ENCODE measurements at regions not wholly inside any gene's neighbourhood (a gene's known extent, or its start where the extent isn't known, plus 50 kb on each side); places are given as distances from the start of the nearest gene placed in this dataset.

- H3K4me1 ChIP-seq (ENCODE audit: control insufficient read depth, insufficient read depth, low read length) = no peaks in the 10 kb centered on the region
- no peak overlapping the region for H3K27ac Mint-ChIP-seq
- H3K27me3 ChIP-seq (ENCODE audit: control insufficient read depth, insufficient read depth, low read length, poor library complexity, severe bottlenecking) = no peaks in the 10 kb centered on the region
- peaks cover 9% of the 10 kb centered on the region for H3K36me3 Mint-ChIP-seq (ENCODE audit: low read depth)
- H3K9me3 Mint-ChIP-seq = peaks cover 16% of the 10 kb centered on the region
- DNase-seq = no peak
- H3K27me3 Mint-ChIP-seq (ENCODE audit: insufficient read depth) = no peaks in the 10 kb centered on the region
- no peak overlapping the region for H3K4me3 ChIP-seq (ENCODE audit: low read length)
- peaks cover 13% of the 10 kb centered on the region for H3K9me3 ChIP-seq (ENCODE audit: control insufficient read depth, low read length)
- H3K9ac ChIP-seq (ENCODE audit: extremely low read depth, low read length, poor library complexity, severe bottlenecking) = no peak overlapping the region
- no peak overlapping the region for H3K27ac ChIP-seq (ENCODE audit: low read depth, low read length)
- no peak for TF ChIP-seq CTCF (conservative IDR thresholded peaks at IDR 0.05)
- 80 to 93% methylated on average over 2 to 3 of the region's 3 CpGs for WGBS, 2 experiments (ENCODE audit: insufficient coverage in 1 of 2, insufficient read length in 1 of 2)
- H3K4me1 Mint-ChIP-seq = peaks cover 6% of the 10 kb centered on the region
- H3K36me3 ChIP-seq (ENCODE audit: control insufficient read depth, insufficient read depth, low read length) = no peaks in the 10 kb centered on the region
- H3K4me3 Mint-ChIP-seq = no peak overlapping the region
Measured at GRCh38 chr1:232137066-232137465, 492.9 kb downstream of the SIPA1L2 start.

GRCh38 chr1:232136136-232136535, 493.8 kb downstream of the SIPA1L2 start:
- no peaks in the 10 kb centered on the region for H3K27me3 Mint-ChIP-seq (ENCODE audit: insufficient read depth)
- TF ChIP-seq CTCF (conservative IDR thresholded peaks at IDR 0.05) = no peak
- WGBS, 2 experiments (ENCODE audit: insufficient coverage in 1 of 2, insufficient read length in 1 of 2) = 95 to 100% methylated on average over 4 of the region's 4 CpGs
- H3K4me3 Mint-ChIP-seq = no peak overlapping the region
- H3K36me3 Mint-ChIP-seq (ENCODE audit: low read depth) = peaks cover 12% of the 10 kb centered on the region
- DNase-seq = no peak
- Histone ChIP-seq H3K4me3 (ENCODE audit: low read length) (no peak overlapping the region), H3K27me3 (ENCODE audit: control insufficient read depth, insufficient read depth, low read length, poor library complexity, severe bottlenecking) (no peaks in the 10 kb centered on the region), H3K9ac (ENCODE audit: extremely low read depth, low read length, poor library complexity, severe bottlenecking) (no peak overlapping the region), H3K36me3 (ENCODE audit: control insufficient read depth, insufficient read depth, low read length) (no peaks in the 10 kb centered on the region), H3K27ac (ENCODE audit: low read depth, low read length) (no peak overlapping the region), H3K4me1 (ENCODE audit: control insufficient read depth, insufficient read depth, low read length) (no peaks in the 10 kb centered on the region), H3K9me3 (ENCODE audit: control insufficient read depth, low read length) (peaks cover 20% of the 10 kb centered on the region)
- peaks cover 12% of the 10 kb centered on the region for H3K4me1 Mint-ChIP-seq
- no peak overlapping the region for H3K27ac Mint-ChIP-seq
- H3K9me3 Mint-ChIP-seq = peaks cover 19% of the 10 kb centered on the region

GRCh38 chr1:232134365-232134764, 495.6 kb downstream of the SIPA1L2 start:
- H3K9me3 ChIP-seq (ENCODE audit: control insufficient read depth, low read length) = peaks cover 27% of the 10 kb centered on the region
- H3K27me3 Mint-ChIP-seq (ENCODE audit: insufficient read depth) = no peaks in the 10 kb centered on the region
- peaks cover 10% of the 10 kb centered on the region for H3K36me3 Mint-ChIP-seq (ENCODE audit: low read depth)
- no peaks in the 10 kb centered on the region for H3K36me3 ChIP-seq (ENCODE audit: control insufficient read depth, insufficient read depth, low read length)
- H3K4me1 Mint-ChIP-seq = peaks cover 12% of the 10 kb centered on the region
- H3K4me3 Mint-ChIP-seq = no peak overlapping the region
- peaks cover 21% of the 10 kb centered on the region for H3K9me3 Mint-ChIP-seq
- TF ChIP-seq CTCF (conservative IDR thresholded peaks at IDR 0.05) = no peak
- H3K9ac ChIP-seq (ENCODE audit: extremely low read depth, low read length, poor library complexity, severe bottlenecking) = no peak overlapping the region
- no peak overlapping the region for H3K4me3 ChIP-seq (ENCODE audit: low read length)
- DNase-seq = no peak
- H3K27ac Mint-ChIP-seq = no peak overlapping the region
- H3K27me3 ChIP-seq (ENCODE audit: control insufficient read depth, insufficient read depth, low read length, poor library complexity, severe bottlenecking) = no peaks in the 10 kb centered on the region
- H3K27ac ChIP-seq (ENCODE audit: low read depth, low read length) = no peak overlapping the region
- 78 to 88% methylated on average over 2 of the region's 2 CpGs for WGBS, 2 experiments (ENCODE audit: insufficient coverage in 1 of 2, insufficient read length in 1 of 2)
- no peaks in the 10 kb centered on the region for H3K4me1 ChIP-seq (ENCODE audit: control insufficient read depth, insufficient read depth, low read length)

Data from endodermal cell (in vitro differentiated cells).